MM.1S (cell line): ENCODE measurements at regions not wholly inside any gene's neighbourhood (a gene's known extent, or its start where the extent isn't known, plus 50 kb on each side); places are given as distances from the start of the nearest gene placed in this dataset.

Experiments used
- DNase-seq: peaks from one replicate; pipeline ENCODE4 v3.0.0-alpha.2; 2015
- H2AFZ ChIP-seq: fragments of 300-600 bp; sonication (generic); 2 replicates; pipeline ENCODE4 v1.6.0; 2016; ENCODE audit warnings: antibody characterized with exemption, low read length
- H3F3A ChIP-seq: fragments of 300-600 bp; sonication (generic); 2 replicates; pipeline ENCODE4 v1.6.1; 2016; ENCODE audit warnings: mild to moderate bottlenecking, antibody characterized with exemption, low read length, moderate library complexity, mixed read lengths; ENCODE audit not compliant: insufficient read depth
- H3K27ac ChIP-seq: fragments of 300-600 bp; sonication (generic); 2 replicates; pipeline ENCODE4 v1.5.1; 2016; ENCODE audit warnings: mild to moderate bottlenecking, low read length
- H3K27me3 ChIP-seq: fragments of 300-600 bp; sonication (generic); replicated peaks from 2 replicates; pipeline ENCODE4 v1.6.0; 2016; ENCODE audit warnings: low read length; ENCODE audit not compliant: insufficient read depth
- H3K36me3 ChIP-seq: fragments of 300-600 bp; sonication (generic); replicated peaks from 2 replicates; pipeline ENCODE4 v1.6.1; 2016; ENCODE audit warnings: mild to moderate bottlenecking, low read length, mixed read lengths; ENCODE audit not compliant: insufficient read depth
- H3K4me1 ChIP-seq: fragments of 300-600 bp; sonication (generic); 2 replicates; pipeline ENCODE4 v1.6.1; 2016; ENCODE audit warnings: low read length, mixed read lengths
- H3K4me2 ChIP-seq: fragments of 300-600 bp; sonication (generic); 2 replicates; pipeline ENCODE4 v1.6.0; 2016; ENCODE audit warnings: low read depth, low read length
- H3K4me3 ChIP-seq: fragments of 300-600 bp; sonication (generic); 2 replicates; pipeline ENCODE4 v1.5.1; 2016; ENCODE audit warnings: low read length, mixed read lengths
- H3K79me2 ChIP-seq: fragments of 300-600 bp; sonication (generic); 2 replicates; pipeline ENCODE4 v1.6.1; 2016; ENCODE audit warnings: mixed run types, low read length, mixed read lengths
- H3K9ac ChIP-seq: fragments of 300-600 bp; sonication (generic); 2 replicates; pipeline ENCODE4 v1.6.1; 2016; ENCODE audit warnings: low read length, mixed read lengths
- H3K9me2 ChIP-seq: fragments of 300-600 bp; sonication (generic); replicated peaks from 2 replicates; pipeline ENCODE4 v1.6.1; 2016; ENCODE audit warnings: mild to moderate bottlenecking, low read length, mixed read lengths; ENCODE audit not compliant: insufficient read depth
- H3K9me3 ChIP-seq: fragments of 300-600 bp; sonication (generic); replicated peaks from 2 replicates; pipeline ENCODE4 v1.6.1; 2016; ENCODE audit warnings: mild to moderate bottlenecking, low read length, mixed read lengths; ENCODE audit not compliant: insufficient read depth
- H4K20me1 ChIP-seq: fragments of 300-600 bp; sonication (generic); 2 replicates; pipeline ENCODE4 v1.6.1; 2016; ENCODE audit warnings: mild to moderate bottlenecking, low read length, moderate library complexity, mixed read lengths; ENCODE audit not compliant: insufficient read depth
- CTCF ChIP-seq: fragments of 300-600 bp; sonication (generic); IDR thresholded peaks from 2 replicates; pipeline ENCODE4 v1.5.1; 2016; ENCODE audit warnings: antibody characterized with exemption, low read length, mixed read lengths
- EZH2 ChIP-seq: fragments of 300-600 bp; sonication (generic); optimal IDR thresholded peaks from 2 replicates; pipeline ENCODE3; 2017; ENCODE audit warnings: low read depth, mild to moderate bottlenecking, antibody characterized with exemption, low read length, mixed read lengths
- EZH2phosphoT487 ChIP-seq: fragments of 300-600 bp; sonication (generic); IDR thresholded peaks from 2 replicates; pipeline ENCODE4 v1.6.1; 2018; ENCODE audit warnings: antibody characterized with exemption, low read length

GRCh38 chr2:88252646-88253045 lies 82.5 kb downstream of the THNSL2 start:
- no peaks in the 10 kb centered on the region for H4K20me1 ChIP-seq
- H3K9me3 ChIP-seq: no peaks in the 10 kb centered on the region
- no peak overlapping the region for H3K4me3 ChIP-seq
- no peaks in the 10 kb centered on the region for H3K4me1 ChIP-seq
- no peak for DNase-seq
- H3K27me3 ChIP-seq: no peaks in the 10 kb centered on the region
- H3K9ac ChIP-seq: no peak overlapping the region
- H3K79me2 ChIP-seq: no peaks in the 10 kb centered on the region
- no peaks in the 10 kb centered on the region for H3K36me3 ChIP-seq
- H3K9me2 ChIP-seq: no peaks in the 10 kb centered on the region
- H2AFZ ChIP-seq: no peak overlapping the region
- TF ChIP-seq CTCF (no peak), EZH2 (no peak), EZH2phosphoT487 (no peak)
- no peak overlapping the region for H3K27ac ChIP-seq
- no peak overlapping the region for H3K4me2 ChIP-seq
- no peaks in the 10 kb centered on the region for H3F3A ChIP-seq

- Histone ChIP-seq H3K9me2 (no peaks in the 10 kb centered on the region), H3K4me2 (no peak overlapping the region), H3K9ac (no peak overlapping the region), H3K4me1 (no peaks in the 10 kb centered on the region), H3K4me3 (no peak overlapping the region), H3K27me3 (no peaks in the 10 kb centered on the region), H4K20me1 (no peaks in the 10 kb centered on the region), H2AFZ (no peak overlapping the region), H3K27ac (no peak overlapping the region), H3K9me3 (no peaks in the 10 kb centered on the region), H3K36me3 (no peaks in the 10 kb centered on the region), H3F3A (no peaks in the 10 kb centered on the region), H3K79me2 (no peaks in the 10 kb centered on the region)
- TF ChIP-seq EZH2: no peak
- TF ChIP-seq EZH2phosphoT487: no peak
- no peak for TF ChIP-seq CTCF
- no peak for DNase-seq
These were observed 82.0 kb downstream of the THNSL2 start for GRCh38 chr2:88252111-88252510.

GRCh38 chr2:88250404-88250803 lies 80.3 kb downstream of the THNSL2 start:
- Histone ChIP-seq H3K79me2 (no peaks in the 10 kb centered on the region), H3K9me2 (no peaks in the 10 kb centered on the region), H3K9me3 (no peaks in the 10 kb centered on the region), H3K27me3 (no peaks in the 10 kb centered on the region), H3F3A (no peaks in the 10 kb centered on the region), H3K4me1 (no peaks in the 10 kb centered on the region), H3K4me3 (no peak overlapping the region), H3K36me3 (no peaks in the 10 kb centered on the region), H3K9ac (no peak overlapping the region), H4K20me1 (no peaks in the 10 kb centered on the region), H3K27ac (no peak overlapping the region), H3K4me2 (no peak overlapping the region), H2AFZ (no peak overlapping the region)
- TF ChIP-seq EZH2: no peak
- no peak for TF ChIP-seq EZH2phosphoT487
- no peak for TF ChIP-seq CTCF
- no peak for DNase-seq
